H1 (cell line): ENCODE measurements at regions not wholly inside any gene's neighbourhood (a gene's known extent, or its start where the extent isn't known, plus 50 kb on each side); places are given as distances from the start of the nearest gene placed in this dataset.

Experiments
- CTCF ChIA-PET: fragments of 300-600 bp; sonication (Branson Sonifier 250); formaldehyde crosslinking; loops from one replicate; lab custom pipeline; 2021; ENCODE audit not compliant: partially characterized antibody; lab: Charles Lee
- POLR2A ChIA-PET: fragments of 300-600 bp; sonication (Branson Sonifier 250); formaldehyde crosslinking; loops from one replicate; lab custom pipeline; 2021; ENCODE audit warnings: inconsistent platforms; ENCODE audit not compliant: partially characterized antibody; lab: Charles Lee
- DNase-seq, 2 experiments: peaks; one replicate each; pipeline versions ENCODE4 v3.0.0 to v3.0.0-alpha.2; 2010 to 2022; ENCODE audit warnings: low spot score in 2 of 2, low read depth in 1 of 2, mixed read lengths in 1 of 2
- FAIRE-seq: peaks from 2 replicates; lab custom pipeline; 2011; peaks lifted over from hg19 to GRCh38; lab: Jason Lieb, UNC
- H2AFZ ChIP-seq: 2 replicates; pipeline ENCODE4 v1.8.1; 2012; ENCODE audit warnings: low read length, inconsistent platforms
- H2AK5ac ChIP-seq: 2 replicates; pipeline ENCODE4 v1.6.1; 2013; ENCODE audit warnings: low read depth, low read length
- H2BK120ac ChIP-seq: replicated peaks from 2 replicates; pipeline ENCODE3; 2013; ENCODE audit warnings: low read depth, low read length, inconsistent platforms
- H2BK12ac ChIP-seq: 2 replicates; pipeline ENCODE4 v1.6.1; 2013; ENCODE audit warnings: low read depth, low read length
- H2BK15ac ChIP-seq: 2 replicates; pipeline ENCODE4 v1.6.1; 2013; ENCODE audit warnings: low read length
- H2BK20ac ChIP-seq: 2 replicates; pipeline ENCODE4 v1.6.1; 2013; ENCODE audit warnings: low read length
- H2BK5ac ChIP-seq: 2 replicates; pipeline ENCODE4 v1.6.1; 2013; ENCODE audit warnings: low read depth, low read length
- H3K14ac ChIP-seq: 2 replicates; pipeline ENCODE4 v1.6.1; 2013; ENCODE audit warnings: inconsistent platforms; ENCODE audit not compliant: insufficient read length
- H3K18ac ChIP-seq: 2 replicates; pipeline ENCODE4 v1.6.1; 2013; ENCODE audit warnings: low read length; ENCODE audit errors: extremely low read depth
- H3K23ac ChIP-seq: 2 replicates; pipeline ENCODE4 v1.6.1; 2013; ENCODE audit warnings: inconsistent platforms; ENCODE audit not compliant: insufficient read length
- H3K23me2 ChIP-seq: 2 replicates; pipeline ENCODE4 v1.6.1; 2013; ENCODE audit warnings: low read depth, low read length
- H3K27ac ChIP-seq: 2 replicates; pipeline ENCODE4 v1.6.1; 2011; ENCODE audit warnings: low read depth, low read length, inconsistent platforms
- H3K27me3 ChIP-seq, 4 experiments: replicated peaks in 1 of 4; 1 replicate in 1 of 4; 2 replicates in 3 of 4; pipeline versions ENCODE4 v1.6.1 to v1.8.1; 2011 to 2013; ENCODE audit warnings: low read length in 3 of 4, mild to moderate bottlenecking in 3 of 4, inconsistent platforms in 2 of 4, mixed read lengths in 2 of 4, moderate library complexity in 1 of 4; ENCODE audit not compliant: control insufficient read depth in 3 of 4, insufficient read depth in 3 of 4; ENCODE audit errors: extremely low read depth in 1 of 4
- H3K36me3 ChIP-seq, 4 experiments: 2 replicates each; pipeline versions ENCODE4 v1.6.1 to v1.8.1; 2011 to 2013; ENCODE audit warnings: mild to moderate bottlenecking in 4 of 4, low read length in 3 of 4, moderate library complexity in 2 of 4, control low read depth in 1 of 4, inconsistent platforms in 1 of 4; ENCODE audit not compliant: insufficient read depth in 4 of 4, control insufficient read depth in 2 of 4
- H3K4ac ChIP-seq: replicated peaks from 2 replicates; pipeline ENCODE3; 2013; ENCODE audit warnings: low read length, low read depth, mixed read lengths, inconsistent platforms; ENCODE audit not compliant: insufficient read length
- H3K4me1 ChIP-seq, 4 experiments: replicated peaks in 1 of 4; 1 replicate in 1 of 4; 2 replicates in 3 of 4; pipeline versions ENCODE4 v1.6.1 to v1.8.1; 2011 to 2013; ENCODE audit warnings: low read length in 3 of 4, inconsistent platforms in 2 of 4, mixed read lengths in 1 of 4; ENCODE audit not compliant: insufficient read depth in 4 of 4, control insufficient read depth in 3 of 4
- H3K4me2 ChIP-seq, 2 experiments: 2 replicates each; pipeline versions ENCODE4 v1.6.1 to v1.8.1; 2011 to 2013; ENCODE audit warnings: low read depth in 2 of 2, low read length in 2 of 2, control low read depth in 1 of 2, inconsistent platforms in 1 of 2, mild to moderate bottlenecking in 1 of 2; ENCODE audit not compliant: insufficient read depth in 1 of 2
- H3K4me3 ChIP-seq, 4 experiments: fragments of 200-600, 300-600 bp in 1 of 4; sonication (generic), shearing (Covaris generic), sonication (Bioruptor Twin) in 1 of 4; 2 replicates each; pipeline versions ENCODE4 v1.5.1 to v1.8.1; 2011 to 2016; ENCODE audit warnings: low read length in 4 of 4, low read depth in 3 of 4, control low read depth in 2 of 4, inconsistent platforms in 2 of 4, mild to moderate bottlenecking in 2 of 4, mixed read lengths in 1 of 4, moderate library complexity in 1 of 4; ENCODE audit not compliant: insufficient read depth in 2 of 4; ENCODE audit errors: extremely low read depth in 1 of 4
- H3K56ac ChIP-seq: replicated peaks from 2 replicates; pipeline ENCODE3; 2013; ENCODE audit warnings: low read depth, mild to moderate bottlenecking, mixed read lengths, low read length, inconsistent platforms; ENCODE audit not compliant: insufficient read length
- H3K79me1 ChIP-seq: 2 replicates; pipeline ENCODE4 v1.6.1; 2013; ENCODE audit warnings: low read depth, low read length, control low read depth
- H3K79me2 ChIP-seq, 2 experiments: 2 replicates each; pipeline versions ENCODE4 v1.6.1 to v1.8.1; 2012 to 2013; ENCODE audit warnings: low read length in 2 of 2, mild to moderate bottlenecking in 2 of 2, inconsistent platforms in 1 of 2; ENCODE audit not compliant: insufficient read depth in 2 of 2, control insufficient read depth in 1 of 2
- H3K9ac ChIP-seq, 4 experiments: replicated peaks in 1 of 4; 1 replicate in 1 of 4; 2 replicates in 3 of 4; pipeline versions ENCODE4 v1.6.1 to v1.8.1; 2011 to 2013; ENCODE audit warnings: low read depth in 3 of 4, low read length in 3 of 4, control low read depth in 2 of 4, mild to moderate bottlenecking in 2 of 4, moderate library complexity in 2 of 4, inconsistent platforms in 1 of 4; ENCODE audit errors: extremely low read depth in 1 of 4
- H3K9me3 ChIP-seq, 2 experiments: 2 replicates each; pipeline versions ENCODE4 v1.6.1 to v1.8.1; 2012 to 2013; ENCODE audit warnings: mild to moderate bottlenecking in 2 of 2, moderate library complexity in 2 of 2, control low read depth in 1 of 2, inconsistent platforms in 1 of 2, low read depth in 1 of 2, low read length in 1 of 2, mixed read lengths in 1 of 2; ENCODE audit not compliant: insufficient read depth in 2 of 2
- H4K20me1 ChIP-seq, 2 experiments: replicated peaks in 1 of 2; 2 replicates each; pipeline versions ENCODE3 to v1.8.1; 2011 to 2013; ENCODE audit warnings: inconsistent platforms in 2 of 2, low read length in 2 of 2, mild to moderate bottlenecking in 1 of 2; ENCODE audit not compliant: insufficient read depth in 2 of 2, control insufficient read depth in 1 of 2
- H4K5ac ChIP-seq: 2 replicates; pipeline ENCODE4 v1.6.1; 2013; ENCODE audit warnings: low read length, low read depth, mixed read lengths, inconsistent platforms; ENCODE audit not compliant: insufficient read length
- H4K8ac ChIP-seq: 2 replicates; pipeline ENCODE4 v1.8.0; 2013; ENCODE audit warnings: mild to moderate bottlenecking, moderate library complexity, low read length, inconsistent platforms; ENCODE audit not compliant: insufficient read depth; ENCODE audit errors: extremely low read depth
- H4K91ac ChIP-seq: replicated peaks from 2 replicates; pipeline ENCODE3; 2013; ENCODE audit warnings: low read length, mixed read lengths, inconsistent platforms; ENCODE audit not compliant: insufficient read length
- BRCA1 ChIP-seq: IDR thresholded peaks from 2 replicates; pipeline ENCODE4 v1.6.1; 2012; ENCODE audit warnings: low read depth, low read length, improper control_type of control experiment
- CBX8 ChIP-seq: fragments of 300-800, 300-1000 bp; sonication (generic); IDR thresholded peaks from 2 replicates; pipeline ENCODE4 v1.7.1; 2016; ENCODE audit warnings: low read depth, low read length, borderline replicate concordance
- CTBP2 ChIP-seq: IDR thresholded peaks from 2 replicates; pipeline ENCODE4 v1.7.0; 2011; ENCODE audit warnings: borderline replicate concordance, mild to moderate bottlenecking, moderate library complexity, mixed read lengths, low read length; ENCODE audit not compliant: insufficient read depth, insufficient read length
- GABPA ChIP-seq: IDR thresholded peaks from 2 replicates; pipeline ENCODE4 v1.6.1; 2011; ENCODE audit warnings: mild to moderate bottlenecking, low read length, moderate library complexity, borderline replicate concordance; ENCODE audit not compliant: insufficient read depth
- MAFK ChIP-seq: IDR thresholded peaks from 2 replicates; pipeline ENCODE4 v1.6.1; 2012; ENCODE audit warnings: low read depth, mild to moderate bottlenecking, improper control_type of control experiment, low read length
- NANOG ChIP-seq: IDR thresholded peaks from 2 replicates; pipeline ENCODE4 v1.6.1; 2011; ENCODE audit warnings: low read length, low read depth, mild to moderate bottlenecking, inconsistent platforms; ENCODE audit not compliant: insufficient read depth, poor library complexity, severe bottlenecking
- POLR2A ChIP-seq, 2 experiments: IDR thresholded peaks; 1 replicate in 1 of 2; 2 replicates in 1 of 2; pipeline ENCODE4 v1.6.1; 2011; ENCODE audit warnings: low read depth in 2 of 2, low read length in 2 of 2, mild to moderate bottlenecking in 2 of 2; ENCODE audit errors: control extremely low read depth in 1 of 2
- RNF2 ChIP-seq: fragments of 200-900, 300-1000 bp; sonication (generic); IDR thresholded peaks from 2 replicates; pipeline ENCODE4 v1.7.1; 2016; ENCODE audit warnings: borderline replicate concordance, low read depth, mild to moderate bottlenecking, antibody characterized with exemption, low read length; ENCODE audit not compliant: poor library complexity, severe bottlenecking; ENCODE audit errors: missing control alignments
- SIN3A ChIP-seq, 2 experiments: IDR thresholded peaks in 1 of 2; conservative IDR thresholded peaks in 1 of 2; 2 replicates each; pipeline ENCODE4 v1.6.1; 2011 to 2012; ENCODE audit warnings: low read length in 2 of 2, improper control_type of control experiment in 1 of 2, low read depth in 1 of 2, mild to moderate bottlenecking in 1 of 2
- YY1 ChIP-seq: IDR thresholded peaks from 2 replicates; pipeline ENCODE4 v1.6.1; 2011; ENCODE audit warnings: low read depth, mild to moderate bottlenecking, low read length
- WGBS, 2 experiments: shearing (Covaris generic) in 1 of 2; methylation state at CpG; one replicate each; pipeline versions ENCODE4 v1.1.6 to v1.1.7; 2013 to 2015; ENCODE audit warnings: low lambda C conversion rate in 2 of 2, mixed read lengths in 2 of 2, inconsistent platforms in 1 of 2, low coverage in 1 of 2, missing lambda C conversion rate in 1 of 2; ENCODE audit not compliant: insufficient replicate concordance in 2 of 2, insufficient coverage in 1 of 2, insufficient read length in 1 of 2; ENCODE audit errors: extremely low coverage in 1 of 2, missing lambda C conversion rate in 1 of 2; 5-methylcytosine and 5-hydroxymethylcytosine counted together
- TF ChIP-seq, protein P1 (sequence below): IDR thresholded peaks from 2 replicates; pipeline ENCODE4 v1.6.1; 2012; ENCODE audit warnings: inconsistent platforms

DNA sequence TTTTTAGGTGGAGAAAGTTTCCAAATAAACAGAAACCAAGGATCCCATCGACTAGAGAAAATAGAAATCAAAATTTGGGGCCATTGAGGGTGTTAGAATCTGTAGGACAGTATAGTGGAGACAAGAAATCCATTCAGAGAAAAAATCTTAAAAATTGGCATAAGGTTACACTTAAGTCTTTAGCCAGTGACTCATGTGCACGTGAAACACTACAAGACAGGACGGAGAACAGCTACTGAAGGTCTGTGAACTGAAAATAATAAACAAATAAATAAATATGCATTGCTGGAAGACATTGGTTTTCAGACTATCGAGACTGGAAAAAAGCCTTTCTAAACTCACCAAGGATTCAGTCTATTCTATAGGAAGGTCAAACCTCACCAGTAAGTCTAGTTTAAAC is 1955.5 kb downstream of the MAT2B start:
- no peaks in the 10 kb centered on the region for H4K20me1 ChIP-seq
- no peak for TF ChIP-seq NANOG
- TF ChIP-seq POLR2A (IDR thresholded peaks at IDR 0.05; ENCODE audit: control extremely low read depth in 1 of 2, low read depth in 2 of 2, low read length in 2 of 2), result no peak
- no peak for TF ChIP-seq MAFK
- TF ChIP-seq BRCA1, result no peak
- TF ChIP-seq GABPA, result no peak
- no peak for TF ChIP-seq YY1
- TF ChIP-seq CBX8, result no peak
- TF ChIP-seq RNF2, result no peak
- no peak for TF ChIP-seq SIN3A (conservative IDR thresholded peaks at IDR 0.05 in 1 of 2, IDR thresholded peaks at IDR 0.05 in 1 of 2; ENCODE audit: low read depth in 1 of 2, low read length in 2 of 2)
- no peak for TF ChIP-seq CTBP2
- TF ChIP-seq, protein P1, sequence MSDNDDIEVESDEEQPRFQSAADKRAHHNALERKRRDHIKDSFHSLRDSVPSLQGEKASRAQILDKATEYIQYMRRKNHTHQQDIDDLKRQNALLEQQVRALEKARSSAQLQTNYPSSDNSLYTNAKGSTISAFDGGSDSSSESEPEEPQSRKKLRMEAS, result no peak
- no peak overlapping the region for H4K5ac ChIP-seq
- H3K14ac ChIP-seq, result no peak overlapping the region
- no peaks in the 10 kb centered on the region for H3K23me2 ChIP-seq
- no peak overlapping the region for H2AFZ ChIP-seq
- H3K56ac ChIP-seq, result no peak overlapping the region
- no peak overlapping the region for H4K91ac ChIP-seq
- H3K36me3 ChIP-seq, result no peaks in the 10 kb centered on the region
- ChIA-PET CTCF (interaction anchor here (0.9 kb wide), 2 partner anchors 209 to 252 kb away, joined by 3 read pairs; no protein-coding TSS in a partner anchor), POLR2A (no interaction called here)
- no peak overlapping the region for H3K18ac ChIP-seq
- no peak overlapping the region for H2BK5ac ChIP-seq
- no peak overlapping the region for H3K4me3 ChIP-seq
- no peak overlapping the region for H2AK5ac ChIP-seq
- H3K9me3 ChIP-seq, result no peaks in the 10 kb centered on the region
- H3K27me3 ChIP-seq, result no peaks in the 10 kb centered on the region
- no peak overlapping the region for H2BK15ac ChIP-seq
- H3K27ac ChIP-seq, result no peak overlapping the region
- peaks cover 0 to 8% (median 0%) of the 10 kb centered on the region in 4 experiments; a peak in 1 of 7 replicates for H3K4me1 ChIP-seq
- no peaks in the 10 kb centered on the region for H3K79me2 ChIP-seq
- H3K79me1 ChIP-seq, result no peaks in the 10 kb centered on the region
- H3K23ac ChIP-seq, result no peak overlapping the region
- no peak overlapping the region for H2BK20ac ChIP-seq
- FAIRE-seq, result no peak
- H2BK120ac ChIP-seq, result no peak overlapping the region
- no peak overlapping the region for H2BK12ac ChIP-seq
- DNase-seq, result no peak
- no peak overlapping the region for H3K4me2 ChIP-seq
- no peak overlapping the region for H3K9ac ChIP-seq
- H4K8ac ChIP-seq, result no peak overlapping the region
- 95% methylated on average over 4 of the region's 4 CpGs; no CpG with 5 or more reads in 1 of the 2 experiments for WGBS, 2 experiments
- no peak overlapping the region for H3K4ac ChIP-seq
